ENCODE measurements at regions not wholly inside any gene's neighbourhood (a gene's known extent, or its start where the extent isn't known, plus 50 kb on each side); places are given as distances from the start of the nearest gene placed in this dataset.

DNA sequence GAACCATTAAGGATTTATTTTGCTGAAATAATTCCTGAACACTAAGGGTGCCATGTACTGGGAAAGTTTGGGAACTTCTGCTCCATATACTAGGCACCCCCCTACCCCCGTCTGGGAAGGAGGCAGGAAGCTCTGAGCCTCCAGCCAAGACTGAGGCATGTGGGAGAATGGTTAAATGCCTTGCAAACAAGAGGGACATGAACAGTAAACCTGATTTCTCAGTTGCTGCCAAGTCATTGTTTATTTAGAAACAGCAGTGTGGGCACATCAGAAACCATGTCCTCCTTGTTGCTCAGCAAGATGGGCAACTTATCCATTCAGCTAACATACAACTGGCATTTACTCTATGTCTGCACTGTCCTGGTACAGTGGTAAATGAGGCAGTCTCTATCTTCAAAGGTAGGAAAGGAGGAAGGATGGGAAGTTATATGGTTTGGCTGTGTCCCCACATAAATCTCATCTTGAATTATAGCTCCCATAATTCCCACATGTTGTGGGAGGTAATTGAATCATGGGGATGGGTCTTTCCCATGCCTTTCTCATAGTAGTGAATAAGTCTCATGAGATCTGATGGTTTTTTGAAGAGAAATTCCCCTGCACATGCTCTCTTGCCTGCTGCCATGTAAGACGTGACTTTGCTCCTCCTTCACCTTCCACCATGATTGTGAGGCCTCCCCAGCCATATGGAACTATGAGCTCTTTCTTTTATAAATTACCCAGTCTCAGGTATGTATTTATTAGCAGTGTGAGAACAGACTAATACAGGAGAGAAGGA is 459.1 kb downstream of the MIAT start:
- DNase-seq (ENCODE audit: low read depth) = no peak

DNA sequence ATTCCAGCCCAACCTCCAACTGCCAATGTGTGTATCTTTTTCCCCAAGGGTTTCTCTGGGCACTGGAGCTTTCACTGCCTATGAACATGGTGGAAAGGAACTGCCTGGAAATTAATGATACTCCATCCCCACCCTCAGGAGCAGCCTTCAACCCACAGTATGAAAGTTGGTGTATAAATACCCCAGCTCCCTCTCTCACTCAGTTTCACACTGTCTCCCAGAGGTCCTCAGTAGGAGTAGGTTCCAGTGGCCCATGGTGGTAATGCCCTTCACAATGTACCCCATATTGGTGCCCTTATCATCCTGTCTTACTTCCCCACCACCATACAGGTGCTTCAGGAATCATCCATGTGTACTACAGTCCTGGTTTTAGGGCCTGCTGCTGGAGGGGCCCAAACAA is 462.6 kb downstream of the MIAT start:
- DNase-seq (ENCODE audit: low read depth) = no peak

DNA sequence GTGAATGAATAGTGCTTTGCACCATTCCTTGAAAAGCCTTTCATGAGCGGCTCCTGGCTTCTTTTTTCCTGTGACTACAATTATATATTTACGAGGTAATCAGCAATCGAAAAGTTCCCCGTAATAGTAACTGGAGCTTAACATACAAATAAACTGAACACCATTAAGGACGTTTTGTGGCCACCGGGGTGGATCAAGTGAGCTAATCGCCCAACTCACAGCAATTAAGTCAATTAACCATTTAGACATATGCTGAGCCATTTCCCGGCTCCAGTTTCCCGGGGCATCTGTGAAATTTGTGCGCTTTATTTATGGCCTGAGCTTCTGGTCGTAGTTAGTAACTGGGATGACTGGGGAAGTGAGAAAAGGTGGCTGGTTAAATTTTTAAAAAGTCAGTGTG is 465.2 kb downstream of the MIAT start:
- DNase-seq (ENCODE audit: low read depth) = no peak

DNA sequence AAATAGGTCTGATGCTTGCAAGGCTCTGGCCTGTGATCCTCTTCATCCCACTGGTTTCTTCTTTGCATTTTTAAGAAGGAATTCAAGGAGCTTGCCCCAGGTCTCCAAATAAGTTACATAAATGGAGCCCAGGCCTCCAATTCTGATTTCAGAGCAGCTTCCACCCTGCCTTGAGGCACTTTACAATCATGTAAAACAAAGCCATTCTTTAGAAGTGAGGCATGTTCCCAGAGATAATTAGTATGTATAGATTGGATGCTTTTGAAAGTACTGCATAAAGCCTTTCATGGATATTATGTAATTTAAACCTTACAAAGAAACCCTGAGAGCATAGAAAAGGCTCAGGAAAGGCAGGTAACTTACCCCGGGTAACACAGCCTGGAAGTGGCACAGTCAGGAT is 466.5 kb downstream of the MIAT start:
- no peak for DNase-seq (ENCODE audit: low read depth)

DNA sequence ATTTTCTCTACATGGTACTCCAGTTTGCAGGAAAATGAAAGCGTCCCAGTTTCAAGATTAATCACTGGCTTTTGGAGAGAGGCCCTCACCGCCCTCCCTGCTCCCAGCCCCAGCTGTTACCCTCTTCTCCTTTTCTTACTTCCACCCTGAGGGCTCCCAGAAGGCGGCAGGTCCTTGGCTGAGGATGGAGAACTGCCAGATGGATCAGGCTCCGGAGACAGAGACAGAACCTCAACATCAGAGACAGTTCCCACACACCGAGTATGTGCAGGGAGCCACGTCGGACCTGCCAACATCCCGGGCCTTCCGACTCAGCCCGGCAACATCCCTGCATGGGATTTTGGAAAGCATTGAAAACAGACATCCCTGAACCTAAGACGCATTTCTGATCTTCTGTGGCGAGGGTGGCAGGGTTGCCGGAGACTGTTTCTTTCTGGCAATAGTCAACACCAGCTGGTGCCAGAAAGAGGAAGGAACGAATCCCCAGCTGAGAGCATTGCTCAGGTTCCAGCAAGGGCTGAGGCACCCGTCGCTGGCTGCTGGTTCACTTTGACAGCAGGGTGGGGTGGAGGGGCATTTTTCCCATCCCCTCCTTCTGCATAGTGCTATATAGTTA is 467.1 kb downstream of the MIAT start:
- DNase-seq (ENCODE audit: low read depth) = no peak

DNA sequence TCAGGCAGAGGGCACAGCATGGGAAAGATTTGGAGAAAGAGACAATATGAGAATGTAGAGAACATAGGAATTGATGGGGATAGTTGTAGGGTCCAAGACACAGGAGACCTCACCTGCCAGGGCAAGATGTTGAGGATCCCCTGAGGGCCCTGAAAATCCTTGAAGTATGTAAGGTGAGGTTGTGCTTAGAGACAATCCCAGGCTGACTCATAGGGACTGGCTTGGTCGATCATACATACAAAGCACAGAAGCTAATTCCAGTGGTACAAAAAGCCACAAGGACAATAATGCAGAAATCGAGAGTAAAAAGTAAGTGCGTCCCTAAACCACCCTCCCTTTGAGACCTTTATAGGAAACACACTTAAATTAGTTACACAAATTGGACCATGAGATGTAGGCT is 468.2 kb downstream of the MIAT start:
- DNase-seq (ENCODE audit: low read depth) = no peak

DNA sequence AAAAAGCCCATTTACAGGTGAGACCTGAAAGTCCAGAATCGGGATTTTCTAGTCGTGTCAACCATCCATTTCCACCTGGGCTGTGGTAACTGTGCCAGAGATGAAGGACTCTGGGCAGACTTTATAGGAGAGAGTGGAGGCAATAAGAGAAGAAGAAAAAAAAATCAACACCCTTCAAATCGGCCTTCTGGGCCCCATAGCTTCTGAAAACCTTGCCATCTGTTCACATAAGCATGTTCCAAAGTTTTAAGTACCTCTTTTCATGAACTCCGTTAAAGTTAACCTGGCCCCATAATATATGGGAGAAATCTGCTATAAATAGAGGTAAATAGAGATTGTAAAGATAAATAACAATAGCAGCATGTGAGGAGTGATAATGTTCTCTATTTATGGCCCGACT is 470.5 kb downstream of the MIAT start:
- no peak for DNase-seq (ENCODE audit: low read depth)

DNA sequence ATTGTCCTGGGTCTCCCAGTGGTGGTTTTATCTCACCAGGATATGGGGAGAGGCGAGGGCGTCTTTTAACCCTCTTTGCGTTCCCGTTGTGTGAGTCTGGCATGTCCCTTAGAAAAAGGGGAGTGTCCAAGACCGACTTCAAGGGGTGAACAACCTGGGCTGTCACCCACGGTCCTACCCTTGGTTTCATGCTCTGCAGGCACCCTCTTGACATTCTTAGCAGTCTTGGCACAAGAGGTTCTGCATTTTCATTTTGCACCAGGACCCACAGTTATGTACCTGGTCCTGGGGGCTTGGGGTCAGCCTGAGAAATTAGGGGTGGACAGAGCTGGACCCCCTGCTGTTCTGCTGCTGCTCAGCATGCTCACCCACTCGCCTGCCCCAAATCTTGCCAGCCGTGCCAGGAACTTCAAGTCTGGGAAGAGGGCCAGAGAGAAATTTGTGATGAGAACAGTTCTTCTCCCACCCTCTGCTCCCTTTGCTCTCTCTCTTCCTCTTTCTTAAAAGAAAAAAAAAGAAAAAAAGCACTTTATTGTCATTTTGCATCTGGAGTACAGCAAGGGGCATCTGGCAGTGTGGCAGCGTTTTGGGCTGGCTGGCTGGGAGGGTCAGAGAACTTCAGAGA is 471.2 kb downstream of the MIAT start:
- DNase-seq (ENCODE audit: low read depth) = no peak

DNA sequence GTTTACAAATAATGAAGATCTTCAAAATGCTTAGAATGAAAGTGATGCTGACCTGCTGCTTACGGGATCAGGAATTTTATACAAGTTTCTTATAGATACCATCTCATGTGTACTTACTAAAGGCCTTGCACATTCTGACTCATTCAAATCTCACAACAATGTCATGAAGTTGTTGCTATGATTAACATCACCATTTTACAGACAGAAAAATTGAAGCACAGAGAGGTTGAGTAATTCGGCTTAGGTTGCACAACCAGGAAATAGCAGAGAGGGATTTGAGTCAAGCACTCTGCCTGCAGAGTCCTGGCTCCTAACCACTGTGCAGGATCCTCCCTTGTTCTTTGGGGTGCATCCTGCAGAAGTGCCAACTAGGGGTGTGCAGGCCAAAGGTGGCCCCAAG is 471.9 kb downstream of the MIAT start:
- DNase-seq (ENCODE audit: low read depth) = no peak

DNA sequence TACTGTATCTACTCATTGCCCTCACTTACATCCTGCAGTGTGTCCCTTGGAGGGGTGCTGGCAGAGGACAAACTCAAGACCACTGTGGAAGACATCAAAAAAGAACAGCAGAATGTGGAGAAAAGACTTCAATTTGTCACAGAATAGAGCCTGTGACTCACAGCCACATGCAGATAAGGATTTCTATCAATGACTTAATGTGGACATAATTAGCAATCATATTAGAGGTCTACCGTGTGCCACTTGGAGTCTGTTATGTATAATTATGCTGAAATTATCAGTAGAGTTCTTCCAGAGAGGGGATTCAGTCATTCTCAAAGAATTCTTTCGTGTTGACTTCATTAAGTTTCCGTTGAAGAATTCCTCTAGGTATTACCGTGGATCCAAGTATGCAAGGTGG is 473.5 kb downstream of the MIAT start:
- no peak for DNase-seq (ENCODE audit: low read depth)

DNA sequence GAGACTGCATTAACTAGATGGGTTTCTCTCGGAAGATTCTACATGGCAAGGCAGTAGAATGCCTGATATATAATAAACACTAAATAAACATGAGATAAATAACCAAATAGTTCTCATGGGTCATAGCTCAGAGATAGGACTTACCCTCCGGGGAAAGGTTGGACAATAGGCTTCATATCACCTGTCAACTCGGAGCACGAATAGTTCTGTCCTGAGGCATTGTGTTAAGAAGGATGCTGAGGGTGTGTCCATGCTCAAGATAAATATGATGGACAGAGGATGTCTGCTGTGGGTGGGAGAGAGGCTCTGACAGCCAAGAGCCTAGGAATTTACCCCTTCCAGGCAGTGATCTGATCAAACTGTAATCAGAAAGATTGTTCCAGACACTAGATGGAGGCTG is 474.0 kb downstream of the MIAT start:
- DNase-seq (ENCODE audit: low read depth) = no peak

DNA sequence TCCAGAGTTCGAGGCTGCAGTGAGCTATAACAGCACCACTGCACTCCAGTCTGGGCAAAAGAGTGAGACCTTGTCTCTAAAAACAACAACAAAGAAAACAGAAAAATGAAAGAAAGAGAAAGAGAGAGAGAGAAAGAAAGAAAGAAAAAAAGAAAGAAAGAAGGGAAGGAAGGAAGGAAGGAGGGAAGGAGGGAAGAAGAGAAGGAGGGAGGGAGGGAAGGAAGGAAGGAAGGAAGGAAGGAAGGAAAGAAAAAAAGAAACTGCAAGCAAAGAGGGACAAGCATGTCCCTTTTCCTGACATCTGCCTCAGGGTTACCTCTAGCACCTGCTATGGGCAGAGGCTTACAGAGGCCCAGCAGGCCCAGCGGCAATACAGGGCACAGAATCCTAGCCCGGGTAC is 475.0 kb downstream of the MIAT start:
- DNase-seq (ENCODE audit: low read depth) = no peak

DNA sequence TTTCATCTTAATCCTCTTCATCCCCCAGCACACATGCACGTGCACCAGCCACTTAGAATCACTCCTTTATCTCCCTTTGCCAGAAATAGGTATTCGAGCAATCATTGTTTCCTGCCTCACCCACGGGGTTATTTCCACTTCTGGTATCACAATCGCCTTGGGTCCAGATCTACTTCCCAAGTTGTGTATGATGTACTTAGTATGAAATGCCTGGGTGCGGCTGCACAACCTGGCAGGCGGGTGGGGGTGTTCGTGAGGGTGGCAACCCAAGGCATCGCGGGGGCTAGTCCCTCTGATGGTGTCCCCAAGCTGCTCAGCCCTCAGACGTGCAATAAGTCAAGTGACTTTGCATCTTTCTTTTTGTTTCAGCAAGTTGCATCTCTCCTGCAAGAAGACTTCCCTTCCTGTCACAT is 475.6 kb downstream of the MIAT start:
- DNase-seq (ENCODE audit: low read depth) = no peak

DNA sequence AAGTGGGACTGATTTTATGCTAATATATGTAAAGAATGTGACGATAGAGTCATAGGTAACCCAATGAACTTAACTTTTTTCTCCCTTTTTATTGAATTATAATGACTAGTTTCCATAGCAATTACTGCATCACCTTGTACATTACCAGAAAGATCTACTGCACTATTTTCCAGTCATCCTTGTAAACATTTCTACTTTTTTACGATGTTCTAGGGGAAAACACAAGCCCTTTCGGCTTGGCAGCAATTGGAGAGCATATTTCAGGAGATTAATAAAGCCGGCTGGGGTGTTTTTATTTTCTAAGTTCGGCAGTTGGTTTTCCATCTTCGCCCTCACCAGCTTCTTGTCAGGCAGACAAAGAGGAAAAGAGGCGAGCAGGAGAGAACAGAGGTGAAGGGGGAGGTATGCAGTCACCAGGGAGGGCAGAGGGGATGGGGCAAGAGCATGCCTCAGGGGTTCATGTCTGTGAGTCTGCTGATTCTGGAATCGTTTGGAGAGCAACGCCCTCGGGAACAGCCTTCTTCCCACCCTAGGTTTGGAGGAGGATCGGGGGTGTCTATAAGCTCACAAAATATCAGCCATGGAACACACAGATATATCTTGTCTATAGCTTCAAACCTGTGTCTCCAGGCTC is 476.4 kb downstream of the MIAT start:
- DNase-seq (ENCODE audit: low read depth) = no peak

DNA sequence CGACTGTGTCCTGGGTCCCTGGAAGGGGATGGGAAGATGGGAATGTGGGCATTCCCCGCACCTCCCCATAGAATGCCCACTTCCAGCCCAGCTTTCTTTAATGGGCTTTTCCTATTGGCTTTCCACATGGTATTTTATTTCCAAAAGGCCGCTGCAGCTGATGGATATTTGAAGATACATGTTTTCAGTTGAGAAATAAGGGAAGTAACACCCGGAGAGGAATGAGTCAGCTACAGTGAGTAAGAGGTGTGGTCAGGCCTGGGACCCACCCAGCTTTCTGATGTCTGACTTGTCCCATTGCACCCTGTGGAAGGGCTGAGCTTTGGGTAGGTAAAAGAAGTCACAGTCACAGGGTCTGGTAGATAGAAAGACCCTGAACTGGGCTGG is 476.9 kb downstream of the MIAT start:
- DNase-seq (ENCODE audit: low read depth) = no peak

DNA sequence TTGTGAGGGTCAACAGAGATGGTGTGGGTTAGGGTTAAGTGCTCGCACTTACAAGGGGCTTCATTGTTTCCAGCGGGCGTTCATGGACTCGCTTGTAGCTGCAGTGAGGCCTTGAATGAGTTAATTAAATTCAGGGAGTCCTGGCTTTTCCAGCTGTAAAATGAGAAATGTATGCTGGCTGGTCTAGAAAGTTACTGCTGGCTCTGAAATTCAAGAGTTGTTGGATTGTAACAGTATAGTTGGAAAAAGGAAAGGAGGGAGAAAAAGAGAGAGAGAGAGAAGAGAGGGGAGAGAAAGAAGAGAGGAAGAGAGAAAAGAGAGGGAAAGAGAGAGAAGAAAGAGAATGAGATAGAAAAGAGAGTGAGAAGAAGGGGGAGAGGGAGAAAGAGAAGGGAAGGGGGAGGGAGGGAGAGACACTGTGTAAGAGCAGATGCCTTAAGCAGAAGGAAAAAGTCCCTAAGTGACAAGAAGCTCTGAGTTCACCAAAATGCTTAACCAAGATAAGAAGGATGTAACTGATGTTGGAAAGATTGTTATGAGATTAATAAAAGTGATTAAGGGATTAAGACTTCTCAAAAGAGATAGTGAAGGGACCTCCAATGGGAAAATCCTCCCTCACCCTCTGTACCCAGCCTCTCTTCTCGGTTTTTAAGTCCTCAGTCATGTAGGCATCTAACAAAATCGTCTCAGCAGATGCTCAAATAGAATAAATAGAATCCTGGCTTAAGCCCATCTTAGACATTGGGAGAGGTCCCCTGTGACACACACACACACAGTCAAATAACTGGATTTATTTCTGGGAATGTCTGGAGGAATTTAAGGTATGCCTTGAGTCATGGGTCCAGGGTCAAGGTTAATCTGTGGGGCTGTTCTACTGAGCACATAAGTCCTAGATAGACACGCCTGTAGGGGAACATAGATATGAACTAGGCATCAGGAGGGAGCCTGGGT is 477.9 kb downstream of the MIAT start:
- DNase-seq (ENCODE audit: low read depth) = no peak

DNA sequence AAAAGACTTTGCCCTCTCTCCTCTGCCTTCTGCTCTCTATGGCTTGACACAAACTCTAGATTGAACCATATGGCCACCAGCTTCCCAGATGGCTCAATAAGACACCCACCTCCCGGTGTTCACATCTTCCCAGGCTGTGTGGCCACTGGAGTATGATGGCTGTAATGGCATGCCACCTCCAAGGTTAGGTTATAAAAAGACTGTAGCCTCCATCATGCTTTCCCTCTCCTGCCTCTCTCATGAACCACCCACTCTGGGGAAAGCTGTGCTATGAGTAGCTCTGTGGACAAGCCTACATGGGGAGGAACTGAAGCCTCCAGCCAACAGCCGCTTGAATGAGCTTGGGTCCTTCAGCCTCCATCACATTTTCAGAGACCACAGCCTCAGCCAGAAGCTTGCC is 479.2 kb downstream of the MIAT start:
- no peak for DNase-seq (ENCODE audit: low read depth)

DNA sequence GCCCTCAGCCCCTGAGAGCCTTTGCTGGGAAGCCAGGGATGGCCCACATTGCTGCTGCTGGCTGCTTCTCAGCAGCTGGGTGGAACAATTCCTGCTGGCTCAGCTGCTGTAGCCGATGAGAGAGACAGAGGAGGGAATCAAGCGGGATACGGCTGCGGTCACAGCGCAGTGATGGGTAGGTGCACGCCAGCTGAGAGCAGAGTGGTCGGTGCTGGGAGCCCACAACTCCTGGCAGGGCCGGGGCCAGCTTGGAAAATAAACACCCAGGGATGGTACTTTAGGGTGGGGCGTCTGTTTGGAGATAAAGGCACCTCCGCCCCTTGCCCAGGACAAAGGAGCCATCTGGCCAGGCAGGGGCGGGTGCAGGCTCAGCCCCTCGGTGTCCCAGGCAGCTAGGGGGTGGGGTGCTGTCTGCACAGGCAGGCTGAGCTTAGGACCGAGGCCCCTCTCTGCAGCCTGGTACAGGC is 480.5 kb downstream of the MIAT start:
- DNase-seq (ENCODE audit: low read depth) = no peak

DNA sequence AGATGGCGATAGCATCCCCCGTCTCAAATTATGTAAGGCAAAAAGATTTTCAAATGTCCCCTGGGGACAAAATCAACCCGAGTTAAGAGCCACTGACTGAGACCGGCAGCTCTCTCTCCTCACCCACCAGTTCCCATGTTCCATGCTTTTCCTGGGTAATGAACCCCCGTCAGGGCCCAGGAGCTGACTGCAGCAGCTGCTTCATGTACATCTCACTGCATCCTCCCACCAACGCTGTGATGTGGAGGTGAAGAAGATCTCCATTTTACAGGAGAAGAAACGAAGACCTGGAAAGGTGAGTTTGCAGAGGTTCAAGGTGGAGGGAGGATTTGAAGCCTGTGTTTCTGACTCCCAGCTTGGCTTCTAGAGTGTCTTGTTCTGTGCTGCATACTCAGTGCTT is 481.1 kb downstream of the MIAT start:
- DNase-seq (ENCODE audit: low read depth) = no peak

DNA sequence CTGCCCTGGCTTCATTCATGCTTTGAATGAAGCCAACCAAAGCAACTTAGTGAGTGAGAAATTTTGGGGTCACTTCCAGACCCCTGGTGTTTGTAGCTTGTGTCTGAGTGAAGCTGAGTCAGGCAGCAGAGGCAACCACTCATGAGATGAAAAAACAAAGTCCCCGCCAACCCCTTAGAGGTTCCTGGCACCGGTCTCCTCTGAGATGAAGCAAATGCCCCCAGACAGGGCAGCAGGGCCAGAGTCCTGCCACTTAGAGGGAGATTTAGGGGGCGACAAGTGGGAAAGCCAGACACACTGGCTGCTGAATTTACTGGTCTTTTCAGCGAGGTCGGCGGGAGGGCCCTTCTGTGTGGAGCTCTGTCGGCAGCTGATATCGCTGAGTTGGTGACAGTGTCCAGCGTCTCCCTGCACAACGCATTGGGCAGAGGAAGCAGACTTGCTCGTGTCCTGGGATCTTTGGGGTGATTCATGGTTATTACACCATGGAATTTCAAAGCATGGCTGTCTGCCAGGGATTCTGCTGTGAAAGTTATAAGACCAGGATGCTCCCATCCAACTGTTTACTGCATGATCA is 482.6 kb downstream of the MIAT start:
- no peak for DNase-seq (ENCODE audit: low read depth)

DNA sequence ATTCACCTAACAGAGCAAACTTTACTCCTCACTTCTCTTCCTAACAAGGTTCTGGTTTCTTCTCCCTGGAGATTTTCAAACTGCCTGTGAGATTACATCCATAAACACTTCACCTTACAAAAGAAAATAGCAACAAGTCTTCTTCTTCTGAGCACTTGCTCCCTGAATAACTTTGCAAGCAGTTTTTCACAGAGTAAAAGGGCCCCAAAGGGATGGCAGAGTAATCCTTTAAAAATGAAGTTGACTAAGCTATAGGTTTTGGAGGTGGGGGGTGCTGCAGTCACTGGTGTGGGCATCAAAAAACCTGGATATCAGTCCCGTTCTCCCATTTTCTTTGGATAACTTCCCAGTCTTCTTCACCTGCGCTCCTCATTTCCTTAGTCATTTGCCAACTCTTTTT is 484.9 kb downstream of the MIAT start:
- no peak for DNase-seq (ENCODE audit: low read depth)

DNA sequence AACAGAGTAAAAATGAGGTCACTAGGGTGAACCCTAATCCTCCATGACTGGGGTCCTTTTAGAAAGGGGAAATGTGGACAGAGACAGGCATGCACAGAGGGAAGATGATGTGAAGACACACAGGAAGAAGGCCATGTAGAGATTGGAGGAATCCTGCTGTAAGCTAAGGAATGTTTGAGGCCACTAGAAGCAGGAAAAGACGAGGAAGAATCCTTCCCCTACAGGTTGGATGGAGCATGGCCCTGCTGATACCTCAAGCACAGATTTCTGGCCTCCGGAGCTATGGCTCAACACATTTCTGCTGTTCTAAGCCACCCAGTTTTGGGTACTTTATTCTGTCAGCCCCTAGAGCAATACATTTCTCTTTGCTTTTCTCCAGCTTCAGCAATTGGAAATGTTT is 486.9 kb downstream of the MIAT start:
- DNase-seq (ENCODE audit: low read depth) = no peak
